H1 (cell line): ENCODE measurements at regions not wholly inside any gene's neighbourhood (a gene's known extent, or its start where the extent isn't known, plus 50 kb on each side); places are given as distances from the start of the nearest gene placed in this dataset.

Source experiments
- CTCF ChIA-PET: fragments of 300-600 bp; sonication (Branson Sonifier 250); formaldehyde crosslinking; loops from one replicate; lab custom pipeline; 2021; ENCODE audit not compliant: partially characterized antibody; lab: Charles Lee
- POLR2A ChIA-PET: fragments of 300-600 bp; sonication (Branson Sonifier 250); formaldehyde crosslinking; loops from one replicate; lab custom pipeline; 2021; ENCODE audit warnings: inconsistent platforms; ENCODE audit not compliant: partially characterized antibody; lab: Charles Lee
- DNase-seq, 2 experiments: peaks; one replicate each; pipeline versions ENCODE4 v3.0.0 to v3.0.0-alpha.2; 2010 to 2022; ENCODE audit warnings: low spot score in 2 of 2, low read depth in 1 of 2, mixed read lengths in 1 of 2
- FAIRE-seq: peaks from 2 replicates; lab custom pipeline; 2011; peaks lifted over from hg19 to GRCh38; lab: Jason Lieb, UNC
- H2AFZ ChIP-seq: 2 replicates; pipeline ENCODE4 v1.8.1; 2012; ENCODE audit warnings: low read length, inconsistent platforms
- H2AK5ac ChIP-seq: 2 replicates; pipeline ENCODE4 v1.6.1; 2013; ENCODE audit warnings: low read depth, low read length
- H2BK120ac ChIP-seq: replicated peaks from 2 replicates; pipeline ENCODE3; 2013; ENCODE audit warnings: low read depth, low read length, inconsistent platforms
- H2BK12ac ChIP-seq: 2 replicates; pipeline ENCODE4 v1.6.1; 2013; ENCODE audit warnings: low read depth, low read length
- H2BK15ac ChIP-seq: 2 replicates; pipeline ENCODE4 v1.6.1; 2013; ENCODE audit warnings: low read length
- H2BK20ac ChIP-seq: 2 replicates; pipeline ENCODE4 v1.6.1; 2013; ENCODE audit warnings: low read length
- H2BK5ac ChIP-seq: 2 replicates; pipeline ENCODE4 v1.6.1; 2013; ENCODE audit warnings: low read depth, low read length
- H3K14ac ChIP-seq: 2 replicates; pipeline ENCODE4 v1.6.1; 2013; ENCODE audit warnings: inconsistent platforms; ENCODE audit not compliant: insufficient read length
- H3K18ac ChIP-seq: 2 replicates; pipeline ENCODE4 v1.6.1; 2013; ENCODE audit warnings: low read length; ENCODE audit errors: extremely low read depth
- H3K23ac ChIP-seq: 2 replicates; pipeline ENCODE4 v1.6.1; 2013; ENCODE audit warnings: inconsistent platforms; ENCODE audit not compliant: insufficient read length
- H3K23me2 ChIP-seq: 2 replicates; pipeline ENCODE4 v1.6.1; 2013; ENCODE audit warnings: low read depth, low read length
- H3K27ac ChIP-seq: 2 replicates; pipeline ENCODE4 v1.6.1; 2011; ENCODE audit warnings: low read depth, low read length, inconsistent platforms
- H3K27me3 ChIP-seq, 4 experiments: replicated peaks in 1 of 4; 1 replicate in 1 of 4; 2 replicates in 3 of 4; pipeline versions ENCODE4 v1.6.1 to v1.8.1; 2011 to 2013; ENCODE audit warnings: low read length in 3 of 4, mild to moderate bottlenecking in 3 of 4, inconsistent platforms in 2 of 4, mixed read lengths in 2 of 4, moderate library complexity in 1 of 4; ENCODE audit not compliant: control insufficient read depth in 3 of 4, insufficient read depth in 3 of 4; ENCODE audit errors: extremely low read depth in 1 of 4
- H3K36me3 ChIP-seq, 4 experiments: 2 replicates each; pipeline versions ENCODE4 v1.6.1 to v1.8.1; 2011 to 2013; ENCODE audit warnings: mild to moderate bottlenecking in 4 of 4, low read length in 3 of 4, moderate library complexity in 2 of 4, control low read depth in 1 of 4, inconsistent platforms in 1 of 4; ENCODE audit not compliant: insufficient read depth in 4 of 4, control insufficient read depth in 2 of 4
- H3K4ac ChIP-seq: replicated peaks from 2 replicates; pipeline ENCODE3; 2013; ENCODE audit warnings: low read length, low read depth, mixed read lengths, inconsistent platforms; ENCODE audit not compliant: insufficient read length
- H3K4me1 ChIP-seq, 4 experiments: replicated peaks in 1 of 4; 1 replicate in 1 of 4; 2 replicates in 3 of 4; pipeline versions ENCODE4 v1.6.1 to v1.8.1; 2011 to 2013; ENCODE audit warnings: low read length in 3 of 4, inconsistent platforms in 2 of 4, mixed read lengths in 1 of 4; ENCODE audit not compliant: insufficient read depth in 4 of 4, control insufficient read depth in 3 of 4
- H3K4me2 ChIP-seq, 2 experiments: 2 replicates each; pipeline versions ENCODE4 v1.6.1 to v1.8.1; 2011 to 2013; ENCODE audit warnings: low read depth in 2 of 2, low read length in 2 of 2, control low read depth in 1 of 2, inconsistent platforms in 1 of 2, mild to moderate bottlenecking in 1 of 2; ENCODE audit not compliant: insufficient read depth in 1 of 2
- H3K4me3 ChIP-seq, 4 experiments: fragments of 200-600, 300-600 bp in 1 of 4; sonication (generic), shearing (Covaris generic), sonication (Bioruptor Twin) in 1 of 4; 2 replicates each; pipeline versions ENCODE4 v1.5.1 to v1.8.1; 2011 to 2016; ENCODE audit warnings: low read length in 4 of 4, low read depth in 3 of 4, control low read depth in 2 of 4, inconsistent platforms in 2 of 4, mild to moderate bottlenecking in 2 of 4, mixed read lengths in 1 of 4, moderate library complexity in 1 of 4; ENCODE audit not compliant: insufficient read depth in 2 of 4; ENCODE audit errors: extremely low read depth in 1 of 4
- H3K56ac ChIP-seq: replicated peaks from 2 replicates; pipeline ENCODE3; 2013; ENCODE audit warnings: low read depth, mild to moderate bottlenecking, mixed read lengths, low read length, inconsistent platforms; ENCODE audit not compliant: insufficient read length
- H3K79me1 ChIP-seq: 2 replicates; pipeline ENCODE4 v1.6.1; 2013; ENCODE audit warnings: low read depth, low read length, control low read depth
- H3K79me2 ChIP-seq, 2 experiments: 2 replicates each; pipeline versions ENCODE4 v1.6.1 to v1.8.1; 2012 to 2013; ENCODE audit warnings: low read length in 2 of 2, mild to moderate bottlenecking in 2 of 2, inconsistent platforms in 1 of 2; ENCODE audit not compliant: insufficient read depth in 2 of 2, control insufficient read depth in 1 of 2
- H3K9ac ChIP-seq, 4 experiments: replicated peaks in 1 of 4; 1 replicate in 1 of 4; 2 replicates in 3 of 4; pipeline versions ENCODE4 v1.6.1 to v1.8.1; 2011 to 2013; ENCODE audit warnings: low read depth in 3 of 4, low read length in 3 of 4, control low read depth in 2 of 4, mild to moderate bottlenecking in 2 of 4, moderate library complexity in 2 of 4, inconsistent platforms in 1 of 4; ENCODE audit errors: extremely low read depth in 1 of 4
- H3K9me3 ChIP-seq, 2 experiments: 2 replicates each; pipeline versions ENCODE4 v1.6.1 to v1.8.1; 2012 to 2013; ENCODE audit warnings: mild to moderate bottlenecking in 2 of 2, moderate library complexity in 2 of 2, control low read depth in 1 of 2, inconsistent platforms in 1 of 2, low read depth in 1 of 2, low read length in 1 of 2, mixed read lengths in 1 of 2; ENCODE audit not compliant: insufficient read depth in 2 of 2
- H4K20me1 ChIP-seq, 2 experiments: replicated peaks in 1 of 2; 2 replicates each; pipeline versions ENCODE3 to v1.8.1; 2011 to 2013; ENCODE audit warnings: inconsistent platforms in 2 of 2, low read length in 2 of 2, mild to moderate bottlenecking in 1 of 2; ENCODE audit not compliant: insufficient read depth in 2 of 2, control insufficient read depth in 1 of 2
- H4K5ac ChIP-seq: 2 replicates; pipeline ENCODE4 v1.6.1; 2013; ENCODE audit warnings: low read length, low read depth, mixed read lengths, inconsistent platforms; ENCODE audit not compliant: insufficient read length
- H4K8ac ChIP-seq: 2 replicates; pipeline ENCODE4 v1.8.0; 2013; ENCODE audit warnings: mild to moderate bottlenecking, moderate library complexity, low read length, inconsistent platforms; ENCODE audit not compliant: insufficient read depth; ENCODE audit errors: extremely low read depth
- H4K91ac ChIP-seq: replicated peaks from 2 replicates; pipeline ENCODE3; 2013; ENCODE audit warnings: low read length, mixed read lengths, inconsistent platforms; ENCODE audit not compliant: insufficient read length
- CREB1 ChIP-seq: IDR thresholded peaks from 2 replicates; pipeline ENCODE4 v1.6.1; 2012; ENCODE audit warnings: inconsistent platforms
- RBBP5 ChIP-seq: IDR thresholded peaks from 2 replicates; pipeline ENCODE4 v1.7.1; 2012; ENCODE audit warnings: low read depth, mild to moderate bottlenecking, inconsistent platforms, low read length, moderate library complexity, borderline replicate concordance
- WGBS, 2 experiments: shearing (Covaris generic) in 1 of 2; methylation state at CpG; one replicate each; pipeline versions ENCODE4 v1.1.6 to v1.1.7; 2013 to 2015; ENCODE audit warnings: low lambda C conversion rate in 2 of 2, mixed read lengths in 2 of 2, inconsistent platforms in 1 of 2, low coverage in 1 of 2, missing lambda C conversion rate in 1 of 2; ENCODE audit not compliant: insufficient replicate concordance in 2 of 2, insufficient coverage in 1 of 2, insufficient read length in 1 of 2; ENCODE audit errors: extremely low coverage in 1 of 2, missing lambda C conversion rate in 1 of 2; 5-methylcytosine and 5-hydroxymethylcytosine counted together
- TF ChIP-seq, protein P1 (sequence below): IDR thresholded peaks from 2 replicates; pipeline ENCODE4 v1.6.1; 2012; ENCODE audit warnings: inconsistent platforms

DNA sequence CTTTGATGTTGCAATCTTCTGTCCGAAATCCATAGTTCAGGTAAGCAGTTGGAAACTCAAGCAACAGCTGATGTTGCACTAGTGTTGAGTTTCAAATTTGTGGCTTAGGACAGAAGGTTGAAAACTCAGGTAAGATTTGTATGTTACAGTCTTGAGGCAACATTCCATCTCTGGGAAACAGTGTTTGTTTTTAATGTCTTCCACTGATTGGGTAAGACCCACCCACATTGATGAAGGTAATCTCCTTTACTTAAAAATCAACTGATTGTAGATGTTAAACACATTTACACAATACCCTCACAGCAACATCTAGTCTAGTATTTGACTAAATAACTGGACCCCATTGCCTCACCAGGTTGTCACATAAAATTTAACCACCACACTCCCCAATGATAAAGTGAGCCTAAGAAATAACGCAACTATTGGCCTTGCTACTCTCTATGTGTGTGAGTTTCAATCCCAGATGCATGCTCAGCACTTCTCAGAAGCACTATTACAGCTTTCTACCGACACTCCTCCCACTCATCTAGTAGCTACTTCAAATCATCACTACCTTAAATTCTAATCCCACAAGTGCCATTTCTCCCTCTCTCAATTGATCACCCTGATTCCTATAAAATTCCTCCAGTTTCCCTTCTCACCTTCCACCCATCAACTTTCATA is 164.0 kb downstream of the MBD2 start:
- Histone ChIP-seq H3K23me2 (no peaks in the 10 kb centered on the region), H3K56ac (no peak overlapping the region), H2BK120ac (no peak overlapping the region), H3K23ac (no peak overlapping the region), H2BK15ac (no peak overlapping the region), H4K91ac (no peak overlapping the region), H2BK12ac (no peak overlapping the region), H3K9ac (no peak overlapping the region), H3K79me1 (no peaks in the 10 kb centered on the region), H4K20me1 (no peaks in the 10 kb centered on the region), H3K27ac (no peak overlapping the region), H2AFZ (no peak overlapping the region), H3K18ac (no peak overlapping the region), H3K4me2 (no peak overlapping the region), H4K8ac (no peak overlapping the region), H3K79me2 (no peaks in the 10 kb centered on the region), H2AK5ac (no peak overlapping the region), H3K14ac (no peak overlapping the region), H4K5ac (no peak overlapping the region), H3K4me3 (no peak overlapping the region), H3K9me3 (no peaks in the 10 kb centered on the region), H3K36me3 (no peaks in the 10 kb centered on the region), H3K4ac (no peak overlapping the region), H3K4me1 (no peaks in the 10 kb centered on the region), H2BK5ac (no peak overlapping the region), H2BK20ac (no peak overlapping the region), H3K27me3 (no peaks in the 10 kb centered on the region)
- WGBS, 2 experiments, result 90% methylated on average over 3 of the region's 3 CpGs; no CpG with 5 or more reads in 1 of the 2 experiments
- no peak for FAIRE-seq
- CTCF ChIA-PET, result no interaction called here
- TF ChIP-seq RBBP5 (no peak), CREB1 (no peak)
- TF ChIP-seq, protein P1, sequence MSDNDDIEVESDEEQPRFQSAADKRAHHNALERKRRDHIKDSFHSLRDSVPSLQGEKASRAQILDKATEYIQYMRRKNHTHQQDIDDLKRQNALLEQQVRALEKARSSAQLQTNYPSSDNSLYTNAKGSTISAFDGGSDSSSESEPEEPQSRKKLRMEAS, result no peak
- DNase-seq, result no peak
- POLR2A ChIA-PET, result no interaction called here
